ENCODE measurements at regions not wholly inside any gene's neighbourhood (a gene's known extent, or its start where the extent isn't known, plus 50 kb on each side); places are given as distances from the start of the nearest gene placed in this dataset.
"Not testable (repeated sequence)": the region's sequence is repeated elsewhere in the genome, so short reads cannot be mapped to it uniquely, and the experiment has no call there.

- no peak for DNase-seq
Measured at GRCh38 chr9:86602715-86603114, 248.5 kb upstream of the TUT7 start.

- DNase-seq, result no peak
Measured at GRCh38 chr9:86601697-86602096, 247.5 kb upstream of the TUT7 start.

- DNase-seq, result no peak
Measured at GRCh38 chr9:86600977-86601376, 246.8 kb upstream of the TUT7 start.

- DNase-seq, result peak; percentile 56
Measured at GRCh38 chr9:86600291-86600690, 246.1 kb upstream of the TUT7 start.

- no peak for DNase-seq
Measured at GRCh38 chr9:86599561-86599960, 245.4 kb upstream of the TUT7 start.

- DNase-seq, result peak; percentile 65
Measured at GRCh38 chr9:86598411-86599239, 244.4 kb upstream of the TUT7 start.

GRCh38 chr9:86594724-86595123 is 240.5 kb upstream of the TUT7 start:
- DNase-seq, result no peak

- no peak for DNase-seq
Measured at GRCh38 chr9:86591472-86591871, 237.3 kb upstream of the TUT7 start.

- no peak for DNase-seq
Measured at GRCh38 chr9:86589730-86590129, 235.5 kb upstream of the TUT7 start.

- DNase-seq, result no peak
Measured at GRCh38 chr9:86589273-86589672, 235.1 kb upstream of the TUT7 start.

GRCh38 chr9:86586144-86586494 is 231.9 kb upstream of the TUT7 start:
- no peak for DNase-seq

GRCh38 chr9:86585422-86586143 is 231.4 kb upstream of the TUT7 start:
- DNase-seq, result no peak

- peak; percentile 73 for DNase-seq
Measured at GRCh38 chr9:86580688-86581087, 226.5 kb upstream of the TUT7 start.

- no peak for DNase-seq
Measured at GRCh38 chr9:86578722-86579121, 224.5 kb upstream of the TUT7 start.

- no peak for DNase-seq
Measured at GRCh38 chr9:86577420-86578333, 223.5 kb upstream of the TUT7 start.

- DNase-seq, result peak; percentile 71
Measured at GRCh38 chr9:86575825-86576525, 221.8 kb upstream of the TUT7 start.

- DNase-seq, result no peak
Measured at GRCh38 chr9:86575137-86575536, 220.9 kb upstream of the TUT7 start.

GRCh38 chr9:86573886-86574285 is 219.7 kb upstream of the TUT7 start:
- no peak for DNase-seq

- DNase-seq, result no peak
Measured at GRCh38 chr9:86572904-86573303, 218.7 kb upstream of the TUT7 start.

GRCh38 chr9:86565603-86566002 is 211.4 kb upstream of the TUT7 start:
- DNase-seq, result not testable (repeated sequence)

GRCh38 chr9:86563936-86564335 is 209.7 kb upstream of the TUT7 start:
- no peak for DNase-seq

- no peak for DNase-seq
Measured at GRCh38 chr9:86563350-86563749, 209.1 kb upstream of the TUT7 start.
